Endothelial cell of umbilical vein (primary cell): ENCODE measurements at regions not wholly inside any gene's neighbourhood (a gene's known extent, or its start where the extent isn't known, plus 50 kb on each side); places are given as distances from the start of the nearest gene placed in this dataset.
A peak's percentile ranks its signal among the peaks of the same experiment; 100 is the strongest.

Experiments
- BruUV-seq: library from RNA; stranded (reverse); fragments of 400-500 nt; replicated peaks from 2 replicates; lab custom pipeline; 2021; lab: Mats Ljungman, UMichigan
- CTCF ChIA-PET: fragments of 300-600, 350-600 bp; sonication (Branson Sonifier 250); formaldehyde crosslinking; loops from one replicate; lab custom pipeline; 2021; ENCODE audit warnings: antibody characterized with exemption, inconsistent platforms; lab: Charles Lee
- POLR2A ChIA-PET: fragments of 300-600, 350-600 bp; sonication (Branson Sonifier 250); formaldehyde crosslinking; loops from one replicate; lab custom pipeline; 2021; ENCODE audit warnings: antibody characterized with exemption, inconsistent platforms; lab: Charles Lee
- DNase-seq: peaks from one replicate; pipeline ENCODE4 v3.0.0-alpha.2; 2011; ENCODE audit warnings: low read depth, low spot score
- FAIRE-seq: peaks from 2 replicates; lab custom pipeline; 2011; peaks lifted over from hg19 to GRCh38; lab: Jason Lieb, UNC
- H2AFZ ChIP-seq: 2 replicates; pipeline ENCODE4 v1.6.0; 2012; ENCODE audit warnings: low read depth, low read length, control low read depth, inconsistent platforms
- H3K27ac ChIP-seq: 2 replicates; pipeline ENCODE4 v1.5.1; 2011; ENCODE audit warnings: low read depth, mild to moderate bottlenecking, control low read depth, low read length, moderate library complexity; ENCODE audit not compliant: insufficient read depth
- H3K27me3 ChIP-seq, 2 experiments: 2 replicates each; pipeline versions ENCODE4 v1.6.0 to v1.6.1; 2011; ENCODE audit warnings: low read length in 2 of 2, mixed read lengths in 1 of 2; ENCODE audit not compliant: control insufficient read depth in 2 of 2, insufficient read depth in 2 of 2
- H3K36me3 ChIP-seq, 2 experiments: 2 replicates in 1 of 2; 3 replicates in 1 of 2; pipeline ENCODE4 v1.5.1; 2011; ENCODE audit warnings: low read length in 2 of 2, mild to moderate bottlenecking in 1 of 2, moderate library complexity in 1 of 2; ENCODE audit not compliant: control insufficient read depth in 2 of 2, insufficient read depth in 2 of 2; ENCODE audit errors: extremely low read depth in 1 of 2
- H3K4me1 ChIP-seq: 3 replicates; pipeline ENCODE4 v1.5.1; 2011; ENCODE audit warnings: mild to moderate bottlenecking, low read length; ENCODE audit not compliant: control insufficient read depth, insufficient read depth; ENCODE audit errors: extremely low read depth
- H3K4me2 ChIP-seq: 2 replicates; pipeline ENCODE4 v1.6.1; 2011; ENCODE audit warnings: low read length, control low read depth, mixed read lengths; ENCODE audit not compliant: insufficient read depth
- H3K4me3 ChIP-seq, 3 experiments: fragments of 200-600 bp in 1 of 3; sonication (generic), shearing (Covaris generic) in 1 of 3; replicated peaks in 1 of 3; 2 replicates each; pipeline ENCODE4 v1.5.1; 2011 to 2016; ENCODE audit warnings: control low read depth in 3 of 3, low read length in 3 of 3, mild to moderate bottlenecking in 2 of 3, inconsistent platforms in 1 of 3, low read depth in 1 of 3, moderate library complexity in 1 of 3; ENCODE audit not compliant: insufficient read depth in 1 of 3
- H3K79me2 ChIP-seq: 2 replicates; pipeline ENCODE4 v1.6.0; 2012; ENCODE audit warnings: low read length, inconsistent platforms; ENCODE audit not compliant: control insufficient read depth, insufficient read depth
- H3K9ac ChIP-seq: replicated peaks from 2 replicates; pipeline ENCODE3; 2011; ENCODE audit warnings: low read length, control low read depth; ENCODE audit not compliant: insufficient read depth; ENCODE audit errors: extremely low read depth
- H3K9me1 ChIP-seq: replicated peaks from 3 replicates; pipeline ENCODE4 v1.6.0; 2011; ENCODE audit warnings: mild to moderate bottlenecking, low read length; ENCODE audit not compliant: control insufficient read depth, insufficient read depth; ENCODE audit errors: extremely low read depth
- H3K9me3 ChIP-seq: replicated peaks from 2 replicates; pipeline ENCODE4 v1.5.1; 2012; ENCODE audit warnings: low read length, inconsistent platforms; ENCODE audit not compliant: control insufficient read depth, insufficient read depth
- H4K20me1 ChIP-seq: replicated peaks from 2 replicates; pipeline ENCODE3; 2011; ENCODE audit warnings: mild to moderate bottlenecking, low read length; ENCODE audit not compliant: control insufficient read depth, insufficient read depth; ENCODE audit errors: extremely low read depth
- CTCF ChIP-seq, 2 donors: IDR thresholded peaks; 1 replicate in 1 of 2; 2 replicates in 1 of 2; pipeline ENCODE4 v1.5.1; 2011; ENCODE audit warnings: low read length in 2 of 2, mild to moderate bottlenecking in 2 of 2, moderate library complexity in 2 of 2, control low read depth in 1 of 2, inconsistent platforms in 1 of 2, low read depth in 1 of 2; ENCODE audit not compliant: insufficient read depth in 1 of 2; ENCODE audit errors: extremely low read depth in 1 of 2
- EZH2 ChIP-seq: IDR thresholded peaks from 2 replicates; pipeline ENCODE4 v1.6.1; 2012; ENCODE audit warnings: borderline replicate concordance, low read depth, mild to moderate bottlenecking, moderate library complexity, low read length, inconsistent platforms; ENCODE audit not compliant: severe bottlenecking
- FOS ChIP-seq: IDR thresholded peaks from 2 replicates; pipeline ENCODE4 v1.6.1; 2011; ENCODE audit warnings: mild to moderate bottlenecking, low read length, moderate library complexity, borderline replicate concordance; ENCODE audit not compliant: insufficient read depth
- GATA2 ChIP-seq: IDR thresholded peaks from 2 replicates; pipeline ENCODE4 v1.7.0; 2011; ENCODE audit warnings: low read depth, mild to moderate bottlenecking, moderate library complexity, mixed read lengths, low read length; ENCODE audit not compliant: insufficient read length, insufficient read depth
- JUN ChIP-seq: IDR thresholded peaks from 2 replicates; pipeline ENCODE4 v1.6.1; 2011; ENCODE audit warnings: borderline replicate concordance, low read depth; ENCODE audit not compliant: insufficient read length, insufficient read depth
- MAX ChIP-seq: IDR thresholded peaks from 2 replicates; pipeline ENCODE4 v1.6.1; 2011; ENCODE audit not compliant: insufficient read depth, insufficient read length
- MYC ChIP-seq: IDR thresholded peaks from one replicate; pipeline ENCODE4 v1.6.1; 2011; ENCODE audit warnings: mild to moderate bottlenecking, low read depth, low read length
- POLR2A ChIP-seq: IDR thresholded peaks from 2 replicates; pipeline ENCODE4 v1.6.1; 2012; ENCODE audit warnings: low read depth, mild to moderate bottlenecking, control low read depth, low read length
- POLR2AphosphoS5 ChIP-seq: IDR thresholded peaks from 2 replicates; pipeline ENCODE4 v1.6.1; 2012; ENCODE audit warnings: low read depth, mild to moderate bottlenecking, control low read depth, low read length, moderate library complexity; ENCODE audit not compliant: insufficient read depth
- dilution Hi-C: fragments of 300-500 bp; cut with MboI; formaldehyde crosslinking; loops from one replicate; pipeline ENCODE4 v1.15.0; 2019; ENCODE audit warnings: low sequenced_read_pairs; ENCODE audit not compliant: extremely low pct_ligation_motif_present
- intact Hi-C: fragments of 100-400 bp; cut with micrococcal nuclease; formaldehyde crosslinking; loops from one replicate; pipeline ENCODE4 v1.10.0; 2022

- Histone ChIP-seq H2AFZ (peak overlapping the region; percentile 52), H3K9ac (no peak overlapping the region), H3K9me1 (no peaks in the 10 kb centered on the region), H3K27ac (no peak overlapping the region), H3K79me2 (no peaks in the 10 kb centered on the region), H3K36me3 (no peaks in the 10 kb centered on the region), H3K4me3 (no peak overlapping the region), H3K4me1 (peaks cover 17% of the 10 kb centered on the region), H3K9me3 (no peaks in the 10 kb centered on the region), H3K27me3 (no peaks in the 10 kb centered on the region), H4K20me1 (no peaks in the 10 kb centered on the region), H3K4me2 (no peak overlapping the region)
- DNase-seq = peak; percentile 80
- no TSS peak for BruUV-seq
- intact Hi-C loops (loop anchor here (1.0 to 2.0 kb wide), 2 partner anchors 41 to 186 kb away; partner anchors contain the start of gene HMGN3), dilution Hi-C loops (no loop called here)
- FAIRE-seq = peak; percentile 81
- POLR2A ChIA-PET = no interaction called here
- TF ChIP-seq CTCF (IDR thresholded peaks at IDR 0.05; ENCODE audit: extremely low read depth in 1 of 2, insufficient read depth in 1 of 2, low read depth in 1 of 2, low read length in 2 of 2) (no peak), POLR2AphosphoS5 (no peak), MYC (no peak), GATA2 (no peak), JUN (no peak), MAX (no peak), FOS (no peak), POLR2A (no peak), EZH2 (no peak)
- CTCF ChIA-PET = interaction anchor here (1.0 to 1.7 kb wide), 6 partner anchors 10 to 150 kb away, joined by 3 to 7 read pairs (median 4); no protein-coding TSS in a partner anchor
Measured at GRCh38 chr6:79420054-79420453, 117.2 kb downstream of the LCA5 start.
